IMR-90 (cell line): ENCODE measurements at regions not wholly inside any gene's neighbourhood (a gene's known extent, or its start where the extent isn't known, plus 50 kb on each side); places are given as distances from the start of the nearest gene placed in this dataset.

Source experiments
- ATAC-seq: fragments of 200-7000 bp; cut with Tn5 transposase; 2 replicates; pipeline ENCODE4 v1.9.1; 2020; ENCODE audit warnings: low read depth, mild to moderate bottlenecking, moderate library complexity
- BruUV-seq: library from RNA; stranded (reverse); fragments of 400-500 nt; replicated peaks from 2 replicates; lab custom pipeline; 2021; lab: Mats Ljungman, UMichigan
- CTCF ChIA-PET: fragments of 300-600 bp; formaldehyde crosslinking; extraction: SDS; loops from one replicate; lab custom pipeline; 2021; ENCODE audit warnings: antibody characterized with exemption; lab: Yijun Ruan, JAX
- POLR2A ChIA-PET: fragments of 300-600 bp; sonication (Branson Sonifier 250); formaldehyde crosslinking; loops from one replicate; lab custom pipeline; 2022; ENCODE audit warnings: antibody characterized with exemption; ENCODE audit not compliant: unreplicated experiment; lab: Charles Lee
- DNase-seq: peaks from one replicate; pipeline ENCODE4 v3.0.0; 2013
- H2AFZ ChIP-seq: replicated peaks from 2 replicates; pipeline ENCODE3; 2013; ENCODE audit warnings: low read length, mild to moderate bottlenecking; ENCODE audit not compliant: poor library complexity
- H2AK5ac ChIP-seq: 2 replicates; pipeline ENCODE4 v1.6.1; 2013; ENCODE audit warnings: low read depth, low read length, inconsistent platforms
- H2AK9ac ChIP-seq: replicated peaks from 2 replicates; pipeline ENCODE3; 2013; ENCODE audit warnings: mild to moderate bottlenecking, low read depth, low read length, moderate library complexity; ENCODE audit not compliant: poor library complexity
- H2BK120ac ChIP-seq: 2 replicates; pipeline ENCODE4 v1.6.1; 2013; ENCODE audit warnings: low read depth, low read length, inconsistent platforms
- H2BK15ac ChIP-seq: 3 replicates; pipeline ENCODE4 v1.6.1; 2013; ENCODE audit warnings: low read depth, low read length, inconsistent platforms
- H2BK20ac ChIP-seq: 2 replicates; pipeline ENCODE4 v1.6.1; 2013; ENCODE audit warnings: low read depth, mild to moderate bottlenecking, inconsistent platforms, low read length, moderate library complexity
- H2BK5ac ChIP-seq: 2 replicates; pipeline ENCODE4 v1.6.1; 2013; ENCODE audit warnings: mild to moderate bottlenecking, low read depth, low read length, inconsistent platforms; ENCODE audit not compliant: poor library complexity, severe bottlenecking
- H3K14ac ChIP-seq: replicated peaks from 2 replicates; pipeline ENCODE4 v1.6.1; 2013; ENCODE audit warnings: low read depth, low read length, inconsistent platforms
- H3K18ac ChIP-seq: 2 replicates; pipeline ENCODE4 v1.6.1; 2013; ENCODE audit warnings: low read depth, low read length, control low read depth
- H3K23ac ChIP-seq: 2 replicates; pipeline ENCODE4 v1.6.1; 2013; ENCODE audit warnings: low read depth, low read length, inconsistent platforms
- H3K27ac ChIP-seq: 2 replicates; pipeline ENCODE4 v1.5.1; 2013; ENCODE audit warnings: mild to moderate bottlenecking, control low read depth, low read length; ENCODE audit not compliant: insufficient read depth
- H3K27me3 ChIP-seq: 2 replicates; pipeline ENCODE4 v1.6.1; 2013; ENCODE audit warnings: low read length; ENCODE audit not compliant: control insufficient read depth, insufficient read depth
- H3K36me3 ChIP-seq: 2 replicates; pipeline ENCODE4 v1.6.1; 2013; ENCODE audit warnings: low read length, mixed read lengths; ENCODE audit not compliant: control insufficient read depth, insufficient read depth
- H3K4ac ChIP-seq: 2 replicates; pipeline ENCODE4 v1.6.1; 2013; ENCODE audit warnings: low read depth, low read length, inconsistent platforms
- H3K4me1 ChIP-seq: 2 replicates; pipeline ENCODE4 v1.6.1; 2013; ENCODE audit warnings: low read length, mixed read lengths; ENCODE audit not compliant: control insufficient read depth, insufficient read depth
- H3K4me2 ChIP-seq: 2 replicates; pipeline ENCODE4 v1.6.1; 2013; ENCODE audit warnings: low read depth, mild to moderate bottlenecking, control low read depth, low read length, moderate library complexity
- H3K4me3 ChIP-seq: 2 replicates; pipeline ENCODE4 v1.5.1; 2013; ENCODE audit warnings: low read depth, mild to moderate bottlenecking, control low read depth, low read length, moderate library complexity; ENCODE audit not compliant: insufficient read depth
- H3K56ac ChIP-seq: 2 replicates; pipeline ENCODE4 v1.6.1; 2013; ENCODE audit warnings: low read length, inconsistent platforms; ENCODE audit not compliant: insufficient read depth; ENCODE audit errors: extremely low read depth
- H3K79me1 ChIP-seq, 2 experiments: 2 replicates each; pipeline ENCODE4 v1.6.1; 2013; ENCODE audit warnings: low read length in 2 of 2, inconsistent platforms in 1 of 2, low read depth in 1 of 2
- H3K9ac ChIP-seq: 2 replicates; pipeline ENCODE4 v1.6.1; 2013; ENCODE audit warnings: low read depth, low read length, control low read depth
- H3K9me1 ChIP-seq: 2 replicates; pipeline ENCODE4 v1.6.1; 2013; ENCODE audit warnings: low read length, inconsistent platforms; ENCODE audit not compliant: insufficient read depth
- H3K9me3 ChIP-seq: 2 replicates; pipeline ENCODE4 v1.6.1; 2013; ENCODE audit warnings: low read length; ENCODE audit not compliant: control insufficient read depth, insufficient read depth
- H4K20me1 ChIP-seq: 2 replicates; pipeline ENCODE4 v1.6.1; 2013; ENCODE audit warnings: low read length, inconsistent platforms; ENCODE audit not compliant: insufficient read depth
- H4K5ac ChIP-seq: 2 replicates; pipeline ENCODE4 v1.6.1; 2013; ENCODE audit warnings: mild to moderate bottlenecking, low read depth, low read length, control low read depth
- H4K8ac ChIP-seq, 2 experiments: 2 replicates each; pipeline ENCODE4 v1.6.1; 2013; ENCODE audit warnings: low read depth in 2 of 2, low read length in 2 of 2, control low read depth in 1 of 2, inconsistent platforms in 1 of 2
- H4K91ac ChIP-seq: 2 replicates; pipeline ENCODE4 v1.6.1; 2013; ENCODE audit warnings: low read depth, low read length, inconsistent platforms; ENCODE audit not compliant: insufficient read depth
- CEBPB ChIP-seq: IDR thresholded peaks from 2 replicates; pipeline ENCODE4 v1.6.1; 2012; ENCODE audit warnings: low read depth, low read length, improper control_type of control experiment
- MXI1 ChIP-seq: IDR thresholded peaks from 2 replicates; pipeline ENCODE4 v1.6.1; 2012; ENCODE audit warnings: low read depth, mild to moderate bottlenecking, low read length, moderate library complexity, borderline replicate concordance
- RAD21 ChIP-seq: IDR thresholded peaks from 2 replicates; pipeline ENCODE4 v1.6.1; 2012; ENCODE audit warnings: low read length, improper control_type of control experiment
- SMC3 ChIP-seq: fragments of 150-350 bp; IDR thresholded peaks from 2 replicates; pipeline ENCODE4 v1.6.1; 2016; ENCODE audit warnings: low read depth, mild to moderate bottlenecking, antibody characterized with exemption, low read length, moderate library complexity
- WGBS, 2 experiments: methylation state at CpG; one replicate each; pipeline versions ENCODE4 v1.1.5 to v1.1.7; 2013; ENCODE audit warnings: missing lambda C conversion rate in 2 of 2; ENCODE audit not compliant: insufficient read length in 1 of 2; ENCODE audit errors: extremely low coverage in 2 of 2; 5-methylcytosine and 5-hydroxymethylcytosine counted together
- dilution Hi-C: fragments of 300-500 bp; cut with HindIII; formaldehyde crosslinking; loops from one replicate; pipeline ENCODE4 v1.14.3; 2018; ENCODE audit warnings: low sequenced_read_pairs; ENCODE audit not compliant: unreplicated experiment
- in situ Hi-C: fragments of 300-500 bp; cut with MboI; formaldehyde crosslinking; loops from 3 replicates; pipeline ENCODE4 v1.14.3; 2019; ENCODE audit warnings: low sequenced_read_pairs, inconsistent platforms, mixed read lengths
- intact Hi-C: fragments of 100-400 bp; cut with micrococcal nuclease; formaldehyde crosslinking; loops from 2 replicates; pipeline ENCODE4 v1.10.0; 2022

DNA sequence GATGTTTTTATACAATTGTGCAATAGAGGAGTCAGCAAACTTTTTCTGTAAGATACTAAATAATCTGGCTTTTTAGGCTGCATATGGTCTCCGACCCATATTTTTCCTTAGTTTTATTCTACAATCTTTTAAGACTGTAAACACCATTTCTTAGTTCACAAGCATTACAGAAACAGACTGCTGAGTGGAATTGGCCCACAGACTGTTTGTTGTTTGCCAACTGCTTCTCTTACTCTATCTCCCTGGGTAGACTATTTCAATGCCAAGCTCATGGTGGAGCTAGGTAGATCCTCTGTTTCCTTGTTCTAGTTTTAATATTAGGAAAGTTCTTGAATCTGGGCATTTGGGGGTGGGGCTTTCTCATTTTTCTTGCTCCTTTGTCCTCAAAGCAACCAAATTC is 857.6 kb downstream of the TLE1 start:
- no peak overlapping the region for H3K56ac ChIP-seq
- 86% methylated on average over 1 of the region's 1 CpG; no CpG with 5 or more reads in 1 of the 2 experiments for WGBS, 2 experiments
- no peaks in the 10 kb centered on the region for H3K9me1 ChIP-seq
- BruUV-seq: no TSS peak
- no peak overlapping the region for H4K8ac ChIP-seq
- ATAC-seq: no peak
- intact Hi-C loops: no loop called here
- H4K91ac ChIP-seq: no peak overlapping the region
- H3K18ac ChIP-seq: no peak overlapping the region
- H3K4me3 ChIP-seq: no peak overlapping the region
- H3K79me1 ChIP-seq: no peaks in the 10 kb centered on the region
- no peaks in the 10 kb centered on the region for H3K9me3 ChIP-seq
- no peak overlapping the region for H2BK20ac ChIP-seq
- H3K9ac ChIP-seq: no peak overlapping the region
- H3K36me3 ChIP-seq: no peaks in the 10 kb centered on the region
- no peak overlapping the region for H2BK15ac ChIP-seq
- dilution Hi-C loops: no loop called here
- no peak overlapping the region for H3K23ac ChIP-seq
- ChIA-PET CTCF (no interaction called here), POLR2A (no interaction called here)
- H4K20me1 ChIP-seq: no peaks in the 10 kb centered on the region
- H2AK9ac ChIP-seq: no peak overlapping the region
- H3K4me2 ChIP-seq: no peak overlapping the region
- H2BK5ac ChIP-seq: no peak overlapping the region
- H3K14ac ChIP-seq: no peak overlapping the region
- no peak overlapping the region for H4K5ac ChIP-seq
- no peaks in the 10 kb centered on the region for H3K4me1 ChIP-seq
- no peak for DNase-seq
- H2AK5ac ChIP-seq: no peak overlapping the region
- no peaks in the 10 kb centered on the region; the same call in 1 of the 2 replicates for H3K27me3 ChIP-seq
- H3K27ac ChIP-seq: no peak overlapping the region
- TF ChIP-seq SMC3 (no peak), MXI1 (no peak), CEBPB (0 out of 2 replicates have a peak, but pooled peaks have one; percentile 22), RAD21 (no peak)
- in situ Hi-C loops: no loop called here
- no peak overlapping the region for H3K4ac ChIP-seq
- H2BK120ac ChIP-seq: no peak overlapping the region
- no peak overlapping the region for H2AFZ ChIP-seq
